ENCODE measurements at regions not wholly inside any gene's neighbourhood (a gene's known extent, or its start where the extent isn't known, plus 50 kb on each side); places are given as distances from the start of the nearest gene placed in this dataset.
"Not testable (repeated sequence)": the region's sequence is repeated elsewhere in the genome, so short reads cannot be mapped to it uniquely, and the experiment has no call there.

- Histone ChIP-seq H3K36me3 (ENCODE audit: control insufficient read depth, insufficient read depth, low read length) (no peaks in the 10 kb centered on the region), H3K27me3 (replicated peaks; ENCODE audit: control insufficient read depth, insufficient read depth, low read length) (no peaks in the 10 kb centered on the region), H3K4me3 (replicated peaks; ENCODE audit: low read depth, low read length) (no peak overlapping the region)
- TF ChIP-seq, protein P1, sequence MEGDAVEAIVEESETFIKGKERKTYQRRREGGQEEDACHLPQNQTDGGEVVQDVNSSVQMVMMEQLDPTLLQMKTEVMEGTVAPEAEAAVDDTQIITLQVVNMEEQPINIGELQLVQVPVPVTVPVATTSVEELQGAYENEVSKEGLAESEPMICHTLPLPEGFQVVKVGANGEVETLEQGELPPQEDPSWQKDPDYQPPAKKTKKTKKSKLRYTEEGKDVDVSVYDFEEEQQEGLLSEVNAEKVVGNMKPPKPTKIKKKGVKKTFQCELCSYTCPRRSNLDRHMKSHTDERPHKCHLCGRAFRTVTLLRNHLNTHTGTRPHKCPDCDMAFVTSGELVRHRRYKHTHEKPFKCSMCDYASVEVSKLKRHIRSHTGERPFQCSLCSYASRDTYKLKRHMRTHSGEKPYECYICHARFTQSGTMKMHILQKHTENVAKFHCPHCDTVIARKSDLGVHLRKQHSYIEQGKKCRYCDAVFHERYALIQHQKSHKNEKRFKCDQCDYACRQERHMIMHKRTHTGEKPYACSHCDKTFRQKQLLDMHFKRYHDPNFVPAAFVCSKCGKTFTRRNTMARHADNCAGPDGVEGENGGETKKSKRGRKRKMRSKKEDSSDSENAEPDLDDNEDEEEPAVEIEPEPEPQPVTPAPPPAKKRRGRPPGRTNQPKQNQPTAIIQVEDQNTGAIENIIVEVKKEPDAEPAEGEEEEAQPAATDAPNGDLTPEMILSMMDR (IDR thresholded peaks at IDR 0.05; ENCODE audit: insufficient read depth, low read length, poor library complexity, severe bottlenecking): no peak
- no peak for DNase-seq (ENCODE audit: extremely low read depth, insufficient read length)
These were observed 111.9 kb upstream of the MAP2 start for GRCh38 chr2:209311948-209312347.

DNA sequence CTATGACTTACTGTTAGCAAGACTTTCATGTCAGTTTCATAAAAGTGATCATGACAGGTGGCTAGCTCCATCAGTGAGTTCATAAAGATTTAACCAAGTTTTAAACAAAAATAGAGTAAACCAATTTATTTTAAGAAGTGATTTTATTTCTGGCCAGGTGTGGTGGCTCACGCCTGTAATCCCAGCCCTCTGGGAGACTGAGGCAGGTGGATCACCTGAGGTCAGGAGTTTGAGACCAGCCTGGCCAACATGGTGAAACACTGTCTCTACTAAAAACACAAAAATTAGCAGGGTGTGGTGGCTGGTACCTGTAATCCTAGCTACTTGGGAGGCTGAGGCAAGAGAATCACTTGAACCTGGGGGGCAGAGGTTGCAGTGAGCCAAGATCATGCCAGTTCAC lies 111.4 kb upstream of the MAP2 start:
- H3K27me3 ChIP-seq (replicated peaks; ENCODE audit: control insufficient read depth, insufficient read depth, low read length); H3K36me3 ChIP-seq (ENCODE audit: control insufficient read depth, insufficient read depth, low read length); H3K4me3 ChIP-seq (replicated peaks; ENCODE audit: low read depth, low read length); DNase-seq (ENCODE audit: extremely low read depth, insufficient read length): not testable (repeated sequence)

GRCh38 chr2:209314653-209315052 lies 109.2 kb upstream of the MAP2 start:
- no peak for DNase-seq (ENCODE audit: extremely low read depth, insufficient read length)
- TF ChIP-seq, protein P1 (IDR thresholded peaks at IDR 0.05; ENCODE audit: insufficient read depth, low read length, poor library complexity, severe bottlenecking): no peak
- Histone ChIP-seq H3K36me3 (ENCODE audit: control insufficient read depth, insufficient read depth, low read length) (no peaks in the 10 kb centered on the region), H3K4me3 (replicated peaks; ENCODE audit: low read depth, low read length) (no peak overlapping the region), H3K27me3 (replicated peaks; ENCODE audit: control insufficient read depth, insufficient read depth, low read length) (no peaks in the 10 kb centered on the region)

DNA sequence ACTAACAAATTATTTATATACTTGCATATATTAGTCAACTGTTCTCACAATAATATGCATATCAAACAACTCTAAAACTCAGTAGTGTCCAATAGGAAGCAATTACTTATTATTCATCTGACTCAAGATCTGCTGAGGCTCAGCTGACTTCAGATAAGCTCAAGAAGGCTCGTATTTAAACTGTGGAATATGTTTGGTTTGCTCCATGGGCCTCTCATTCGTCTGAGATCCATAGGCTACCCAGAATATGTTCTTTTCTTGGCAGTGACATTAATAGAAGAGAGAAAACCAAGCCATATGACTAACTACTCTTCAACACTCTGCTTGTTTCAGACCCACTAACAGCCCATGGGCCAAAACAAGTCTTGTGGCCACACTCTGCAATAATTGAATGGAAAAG lies 107.7 kb upstream of the MAP2 start:
- TF ChIP-seq, protein P1 (IDR thresholded peaks at IDR 0.05; ENCODE audit: insufficient read depth, low read length, poor library complexity, severe bottlenecking): no peak
- H3K36me3 ChIP-seq (ENCODE audit: control insufficient read depth, insufficient read depth, low read length): no peaks in the 10 kb centered on the region
- H3K4me3 ChIP-seq (replicated peaks; ENCODE audit: low read depth, low read length): no peak overlapping the region
- H3K27me3 ChIP-seq (replicated peaks; ENCODE audit: control insufficient read depth, insufficient read depth, low read length): no peaks in the 10 kb centered on the region
- no peak for DNase-seq (ENCODE audit: extremely low read depth, insufficient read length)

DNA sequence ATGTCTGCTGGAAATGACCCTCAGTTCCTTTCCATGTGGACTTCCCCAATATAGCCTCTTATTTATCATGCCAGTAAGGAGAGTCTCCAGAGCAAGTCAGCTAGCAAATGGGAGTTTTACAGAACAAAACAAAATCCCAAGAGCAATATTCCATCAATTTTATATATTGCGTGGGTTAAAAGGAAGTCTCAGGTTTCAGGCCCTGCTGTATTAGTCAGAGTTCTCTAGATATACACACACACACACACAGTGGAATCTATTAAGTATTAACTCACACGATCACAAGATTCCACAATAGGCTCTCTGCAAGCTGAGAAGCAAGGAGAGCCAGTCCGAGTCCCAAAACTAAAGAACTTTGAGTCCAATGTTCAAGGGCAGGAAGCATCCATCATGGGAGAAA lies 102.8 kb upstream of the MAP2 start:
- TF ChIP-seq, protein P1 (IDR thresholded peaks at IDR 0.05; ENCODE audit: insufficient read depth, low read length, poor library complexity, severe bottlenecking): no peak
- no peaks in the 10 kb centered on the region for H3K27me3 ChIP-seq (replicated peaks; ENCODE audit: control insufficient read depth, insufficient read depth, low read length)
- H3K36me3 ChIP-seq (ENCODE audit: control insufficient read depth, insufficient read depth, low read length): no peaks in the 10 kb centered on the region
- H3K4me3 ChIP-seq (replicated peaks; ENCODE audit: low read depth, low read length): no peak overlapping the region
- DNase-seq (ENCODE audit: extremely low read depth, insufficient read length): no peak

DNA sequence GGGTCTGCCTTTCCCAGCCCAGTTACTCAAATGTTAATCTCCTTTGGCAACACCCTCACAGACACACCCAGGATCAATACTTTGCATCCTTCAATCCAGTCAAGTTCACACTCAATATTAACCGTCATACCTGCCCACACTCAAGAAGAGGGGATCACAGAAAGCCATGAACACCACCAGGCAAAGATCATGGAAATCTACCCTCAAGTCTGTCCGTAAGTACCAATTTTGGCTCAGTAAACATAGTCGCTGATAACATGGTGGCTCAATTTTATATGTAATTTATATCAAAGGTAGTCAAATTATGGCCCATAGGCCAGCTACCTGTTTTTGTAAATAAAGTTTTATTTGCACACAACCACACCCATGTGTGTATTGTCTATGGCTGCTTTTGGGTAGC lies 102.3 kb upstream of the MAP2 start:
- DNase-seq (ENCODE audit: extremely low read depth, insufficient read length): no peak
- no peaks in the 10 kb centered on the region for H3K36me3 ChIP-seq (ENCODE audit: control insufficient read depth, insufficient read depth, low read length)
- no peak overlapping the region for H3K4me3 ChIP-seq (replicated peaks; ENCODE audit: low read depth, low read length)
- TF ChIP-seq, protein P1 (IDR thresholded peaks at IDR 0.05; ENCODE audit: insufficient read depth, low read length, poor library complexity, severe bottlenecking): no peak
- no peaks in the 10 kb centered on the region for H3K27me3 ChIP-seq (replicated peaks; ENCODE audit: control insufficient read depth, insufficient read depth, low read length)
